Vagina (tissue), 2 donors: ENCODE measurements at regions not wholly inside any gene's neighbourhood (a gene's known extent, or its start where the extent isn't known, plus 50 kb on each side); places are given as distances from the start of the nearest gene placed in this dataset.

ENCODE experiments used
- DNase-seq, 2 donors: peaks; one replicate each; pipeline ENCODE4 v3.0.0-alpha.2; 2017; ENCODE audit errors: extremely low spot score in 2 of 2
- H3K27ac ChIP-seq: fragments of 200-600 bp; sonication (generic); one replicate; pipeline ENCODE4 v1.5.1; 2019
- H3K27me3 ChIP-seq: fragments of 200-600 bp; sonication (generic); one replicate; pipeline ENCODE4 v1.5.1; 2019
- H3K36me3 ChIP-seq, 2 donors: fragments of 200-600 bp; sonication (generic); one replicate each; pipeline ENCODE4 v1.5.1; 2017 to 2019
- H3K4me1 ChIP-seq: fragments of 200-600 bp; sonication (generic); one replicate; pipeline ENCODE4 v1.5.1; 2019
- H3K4me3 ChIP-seq, 2 donors: fragments of 200-600 bp; sonication (generic); 1 replicate in 1 of 2; 2 replicates in 1 of 2; pipeline ENCODE4 v1.5.1; 2016 to 2019
- H3K9me3 ChIP-seq: fragments of 200-600 bp; sonication (generic); one replicate; pipeline ENCODE4 v1.5.1; 2019
- CTCF ChIP-seq, 3 experiments: fragments of 450-650 bp in 2 of 3; fragments of 200-600 bp in 1 of 3; sonication (generic) in 1 of 3; IDR thresholded peaks; one replicate each; pipeline ENCODE4 v1.5.1; 2017 to 2019; ENCODE audit warnings: antibody characterized with exemption in 3 of 3, mild to moderate bottlenecking in 2 of 3, moderate library complexity in 2 of 3
- POLR2A ChIP-seq, 2 donors: fragments of 450-650 bp; IDR thresholded peaks; one replicate each; pipeline ENCODE4 v1.6.1; 2017; ENCODE audit warnings: antibody characterized with exemption in 2 of 2, mild to moderate bottlenecking in 2 of 2, moderate library complexity in 2 of 2
- POLR2AphosphoS5 ChIP-seq, 2 donors: sonication (generic); formaldehyde crosslinking; IDR thresholded peaks; one replicate each; pipeline ENCODE4 v1.9.0; 2017; ENCODE audit warnings: antibody characterized with exemption in 2 of 2, mild to moderate bottlenecking in 2 of 2, low read depth in 1 of 2; ENCODE audit not compliant: insufficient read depth in 1 of 2
- intact Hi-C: fragments of 100-400 bp; cut with DNase I; formaldehyde crosslinking; loops from one replicate; pipeline ENCODE4 v1.15.1; 2023

- H3K27ac ChIP-seq, result no peak overlapping the region
- intact Hi-C loops, result no loop called here
These were observed 168.5 kb upstream of the PELI2 start for GRCh38 chr14:55949708-55950107.

GRCh38 chr14:55950135-55950534, 168.1 kb upstream of the PELI2 start:
- no peaks in the 10 kb centered on the region for H3K4me1 ChIP-seq
- no peak overlapping the region for H3K4me3 ChIP-seq
- no peaks in the 10 kb centered on the region for H3K36me3 ChIP-seq
- H3K27me3 ChIP-seq, result no peaks in the 10 kb centered on the region
- H3K9me3 ChIP-seq, result no peaks in the 10 kb centered on the region
- DNase-seq, result no peak
- no peak for TF ChIP-seq CTCF (IDR thresholded peaks at IDR 0.05)
- no peak for TF ChIP-seq POLR2A (IDR thresholded peaks at IDR 0.05)
- TF ChIP-seq POLR2AphosphoS5 (IDR thresholded peaks at IDR 0.05; ENCODE audit: insufficient read depth in 1 of 2, low read depth in 1 of 2), result no peak
- intact Hi-C loops, result no loop called here
- H3K27ac ChIP-seq, result no peak overlapping the region

More at GRCh38 chr14:55949708-55950107, 168.5 kb upstream of the PELI2 start:
- TF ChIP-seq POLR2AphosphoS5 (IDR thresholded peaks at IDR 0.05; ENCODE audit: insufficient read depth in 1 of 2, low read depth in 1 of 2), result no peak
- no peak for DNase-seq
- Histone ChIP-seq H3K36me3 (no peaks in the 10 kb centered on the region), H3K4me3 (no peak overlapping the region), H3K4me1 (no peaks in the 10 kb centered on the region), H3K9me3 (no peaks in the 10 kb centered on the region), H3K27me3 (no peaks in the 10 kb centered on the region)

- Histone ChIP-seq H3K9me3 (no peaks in the 10 kb centered on the region), H3K4me3 (no peak overlapping the region), H3K4me1 (no peaks in the 10 kb centered on the region), H3K27me3 (no peaks in the 10 kb centered on the region), H3K27ac (no peak overlapping the region), H3K36me3 (no peaks in the 10 kb centered on the region)
- intact Hi-C loops, result no loop called here
- TF ChIP-seq CTCF (IDR thresholded peaks at IDR 0.05) (no peak), POLR2AphosphoS5 (IDR thresholded peaks at IDR 0.05; ENCODE audit: insufficient read depth in 1 of 2, low read depth in 1 of 2) (no peak), POLR2A (IDR thresholded peaks at IDR 0.05) (no peak)
- no peak for DNase-seq
These were observed 166.6 kb upstream of the PELI2 start for GRCh38 chr14:55951341-55952206.

- Histone ChIP-seq H3K4me1 (no peaks in the 10 kb centered on the region), H3K27me3 (no peaks in the 10 kb centered on the region), H3K4me3 (no peak overlapping the region), H3K27ac (no peak overlapping the region), H3K36me3 (no peaks in the 10 kb centered on the region), H3K9me3 (no peaks in the 10 kb centered on the region)
- TF ChIP-seq CTCF (IDR thresholded peaks at IDR 0.05), result no peak
- no peak for TF ChIP-seq POLR2AphosphoS5 (IDR thresholded peaks at IDR 0.05; ENCODE audit: insufficient read depth in 1 of 2, low read depth in 1 of 2)
- TF ChIP-seq POLR2A (IDR thresholded peaks at IDR 0.05), result no peak
- no peak for DNase-seq
- intact Hi-C loops, result no loop called here
These were observed 164.1 kb upstream of the PELI2 start for GRCh38 chr14:55954108-55954507.

- intact Hi-C loops, result no loop called here
- H3K27ac ChIP-seq, result no peak overlapping the region
- no peak for DNase-seq
- no peak overlapping the region for H3K4me3 ChIP-seq
- H3K4me1 ChIP-seq, result no peaks in the 10 kb centered on the region
- H3K27me3 ChIP-seq, result no peaks in the 10 kb centered on the region
- no peak for TF ChIP-seq POLR2AphosphoS5 (IDR thresholded peaks at IDR 0.05; ENCODE audit: insufficient read depth in 1 of 2, low read depth in 1 of 2)
- no peak for TF ChIP-seq POLR2A (IDR thresholded peaks at IDR 0.05)
- TF ChIP-seq CTCF (IDR thresholded peaks at IDR 0.05), result no peak
- no peaks in the 10 kb centered on the region for H3K9me3 ChIP-seq
- H3K36me3 ChIP-seq, result no peaks in the 10 kb centered on the region
These were observed 163.0 kb upstream of the PELI2 start for GRCh38 chr14:55955175-55955574.
